GM23338 (cell line): ENCODE measurements at regions not wholly inside any gene's neighbourhood (a gene's known extent, or its start where the extent isn't known, plus 50 kb on each side); places are given as distances from the start of the nearest gene placed in this dataset.

Source experiments
- ATAC-seq: fragments of 200-7000 bp; cut with Tn5 transposase; 3 replicates; pipeline ENCODE4 v1.9.1; 2020
- DNase-seq: peaks from one replicate; pipeline ENCODE4 v3.0.0-alpha.2; 2015; ENCODE audit warnings: low spot score
- H2AFZ ChIP-seq: fragments of 200-600 bp; sonication (generic); 2 replicates; pipeline ENCODE4 v1.8.0; 2016; ENCODE audit warnings: antibody characterized with exemption, mild to moderate bottlenecking, moderate library complexity
- H3F3A ChIP-seq: fragments of 200-600 bp; sonication (generic); replicated peaks from 2 replicates; pipeline ENCODE4 v1.8.0; 2017; ENCODE audit warnings: antibody characterized with exemption, mixed run types, low read depth
- H3K27ac ChIP-seq: fragments of 200-600 bp; sonication (generic); 2 replicates; pipeline ENCODE4 v1.6.1; 2016; ENCODE audit warnings: low read depth
- H3K27me3 ChIP-seq: fragments of 200-600 bp; sonication (generic); 2 replicates; pipeline ENCODE4 v1.8.0; 2016; ENCODE audit warnings: mild to moderate bottlenecking, mixed run types, moderate library complexity; ENCODE audit not compliant: insufficient read depth
- H3K36me3 ChIP-seq: fragments of 200-600 bp; sonication (generic); 2 replicates; pipeline ENCODE4 v1.8.0; 2016; ENCODE audit warnings: mild to moderate bottlenecking; ENCODE audit not compliant: insufficient read depth
- H3K4me1 ChIP-seq: fragments of 200-600 bp; sonication (generic); 2 replicates; pipeline ENCODE4 v1.8.0; 2016; ENCODE audit warnings: mild to moderate bottlenecking, moderate library complexity; ENCODE audit not compliant: insufficient read depth
- H3K4me2 ChIP-seq: fragments of 200-600 bp; sonication (generic); 2 replicates; pipeline ENCODE4 v1.7.1; 2017; ENCODE audit warnings: mixed run types
- H3K4me3 ChIP-seq: fragments of 200-600 bp; sonication (generic); 2 replicates; pipeline ENCODE4 v1.6.1; 2016; ENCODE audit warnings: mixed run types
- H3K79me2 ChIP-seq: fragments of 200-600 bp; sonication (generic); replicated peaks from 2 replicates; pipeline ENCODE4 v1.8.0; 2017; ENCODE audit warnings: mild to moderate bottlenecking; ENCODE audit not compliant: insufficient read depth
- H3K9me2 ChIP-seq: fragments of 200-600 bp; sonication (generic); 2 replicates; pipeline ENCODE4 v1.8.0; 2017; ENCODE audit not compliant: insufficient read depth
- H4K20me1 ChIP-seq: fragments of 200-600 bp; sonication (generic); replicated peaks from 2 replicates; pipeline ENCODE4 v1.8.0; 2017; ENCODE audit warnings: mild to moderate bottlenecking; ENCODE audit not compliant: insufficient read depth
- H3K27ac Mint-ChIP-seq: 2 replicates; pipeline ENCODE4 v1.8.0; 2020; ENCODE audit warnings: inconsistent platforms, mild to moderate bottlenecking, moderate library complexity, mixed read lengths
- H3K27me3 Mint-ChIP-seq: 3 replicates; pipeline ENCODE4 v1.8.0; 2022; ENCODE audit warnings: low read depth, mild to moderate bottlenecking, moderate library complexity, mixed read lengths, inconsistent platforms; ENCODE audit not compliant: insufficient read depth, poor library complexity
- H3K36me3 Mint-ChIP-seq: 3 replicates; pipeline ENCODE4 v1.8.0; 2021; ENCODE audit warnings: low read depth, mild to moderate bottlenecking, inconsistent platforms, moderate library complexity, mixed read lengths
- H3K4me1 Mint-ChIP-seq: 3 replicates; pipeline ENCODE4 v1.8.0; 2020; ENCODE audit warnings: mild to moderate bottlenecking, inconsistent platforms, mixed read lengths
- H3K4me3 Mint-ChIP-seq: 3 replicates; pipeline ENCODE4 v1.8.0; 2021; ENCODE audit warnings: moderate library complexity, mild to moderate bottlenecking, inconsistent platforms, mixed read lengths
- H3K9me3 Mint-ChIP-seq: 3 replicates; pipeline ENCODE4 v1.8.0; 2020; ENCODE audit warnings: moderate library complexity, mild to moderate bottlenecking, inconsistent platforms, mixed read lengths
- CREB1 ChIP-seq: fragments of 250-450 bp; sonication (Bioruptor Pico); IDR thresholded peaks from 2 replicates; pipeline ENCODE4 v1.5.0; 2020; ENCODE audit warnings: low read depth, mild to moderate bottlenecking, moderate library complexity
- ETS1 ChIP-seq: IDR thresholded peaks from 2 replicates; pipeline ENCODE4 v1.6.1; 2016; ENCODE audit warnings: antibody characterized with exemption
- POLR2AphosphoS5 ChIP-seq: IDR thresholded peaks from 2 replicates; pipeline ENCODE4 v1.6.1; 2016; ENCODE audit warnings: antibody characterized with exemption, low read depth
- ZNF114 ChIP-seq: fragments of 250-450 bp; sonication (Bioruptor Pico); IDR thresholded peaks from 2 replicates; pipeline ENCODE4 v1.5.0; 2020; ENCODE audit warnings: mild to moderate bottlenecking, moderate library complexity
- ZNF331 ChIP-seq: fragments of 250-450 bp; sonication (Bioruptor Pico); IDR thresholded peaks from 2 replicates; pipeline ENCODE4 v1.5.0; 2020; ENCODE audit warnings: low read depth, mild to moderate bottlenecking, moderate library complexity
- ZNF462 ChIP-seq: fragments of 250-450 bp; sonication (Bioruptor Pico); IDR thresholded peaks from 2 replicates; pipeline ENCODE4 v1.5.0; 2020; ENCODE audit warnings: mild to moderate bottlenecking, moderate library complexity

- TF ChIP-seq ZNF462 = no peak
These were observed 398.4 kb downstream of the PPP3CA start (continued) for GRCh38 chr4:100948911-100949310.

- no peak for ATAC-seq
- Mint-ChIP-seq H3K36me3 (peaks cover 4% of the 10 kb centered on the region; the same call in 1 of the 3 replicates), H3K4me3 (no peak overlapping the region), H3K27me3 (no peaks in the 10 kb centered on the region), H3K27ac (no peak overlapping the region), H3K4me1 (peaks cover 7% of the 10 kb centered on the region; the same call in 2 of the 3 replicates), H3K9me3 (peaks cover 5% of the 10 kb centered on the region)
- Histone ChIP-seq H4K20me1 (no peaks in the 10 kb centered on the region), H3K4me1 (no peaks in the 10 kb centered on the region), H3K4me2 (no peak overlapping the region), H3K36me3 (0 out of 2 replicates have a peak, but pooled peaks cover 5% of the 10 kb centered on the region), H3K79me2 (no peaks in the 10 kb centered on the region), H3K9me2 (no peaks in the 10 kb centered on the region; the same call in 1 of the 2 replicates), H3K27me3 (no peaks in the 10 kb centered on the region), H3F3A (no peaks in the 10 kb centered on the region), H3K4me3 (no peak overlapping the region), H2AFZ (no peak overlapping the region), H3K27ac (no peak overlapping the region)
- no peak for DNase-seq
- TF ChIP-seq ZNF114 (CRISPR knock-in tag) = no peak
- TF ChIP-seq ZNF331 (CRISPR knock-in tag) = no peak
- TF ChIP-seq ETS1 = no peak
- no peak for TF ChIP-seq POLR2AphosphoS5
- TF ChIP-seq CREB1 = no peak
These were observed 401.5 kb downstream of the PPP3CA start for GRCh38 chr4:100945789-100946188.
